GM06990 (cell line): ENCODE measurements at regions not wholly inside any gene's neighbourhood (a gene's known extent, or its start where the extent isn't known, plus 50 kb on each side); places are given as distances from the start of the nearest gene placed in this dataset.
A peak's percentile ranks its signal among the peaks of the same experiment; 100 is the strongest.
"Not testable (repeated sequence)": the region's sequence is repeated elsewhere in the genome, so short reads cannot be mapped to it uniquely, and the experiment has no call there.

Source experiments
- DNase-seq: peaks from one replicate; pipeline ENCODE4 v3.0.0-alpha.2; 2011; ENCODE audit not compliant: insufficient read length; ENCODE audit errors: extremely low read depth
- H3K27me3 ChIP-seq: replicated peaks from 2 replicates; pipeline ENCODE4 v1.6.0; 2011; ENCODE audit warnings: low read length; ENCODE audit not compliant: control insufficient read depth, insufficient read depth
- H3K36me3 ChIP-seq: 2 replicates; pipeline ENCODE4 v1.5.1; 2011; ENCODE audit warnings: low read length; ENCODE audit not compliant: control insufficient read depth, insufficient read depth
- H3K4me3 ChIP-seq: replicated peaks from 2 replicates; pipeline ENCODE4 v1.5.1; 2011; ENCODE audit warnings: low read depth, mild to moderate bottlenecking, control low read depth, low read length
- CTCF ChIP-seq: IDR thresholded peaks from 2 replicates; pipeline ENCODE4 v1.5.1; 2011; ENCODE audit warnings: low read length, control low read depth, mild to moderate bottlenecking, inconsistent platforms; ENCODE audit not compliant: insufficient read depth, poor library complexity, severe bottlenecking

- TF ChIP-seq CTCF, result no peak
- no peaks in the 10 kb centered on the region for H3K27me3 ChIP-seq
- no peak overlapping the region for H3K4me3 ChIP-seq
- no peak for DNase-seq
- H3K36me3 ChIP-seq, result no peaks in the 10 kb centered on the region
Observed at GRCh38 chr2:40030456-40030975, 251.5 kb upstream of the THUMPD2 start.

- TF ChIP-seq CTCF, result no peak
- Histone ChIP-seq H3K36me3 (no peaks in the 10 kb centered on the region), H3K27me3 (no peaks in the 10 kb centered on the region), H3K4me3 (no peak overlapping the region)
- peak; percentile 15 for DNase-seq
Observed at GRCh38 chr2:40028792-40029488, 249.9 kb upstream of the THUMPD2 start.

- Histone ChIP-seq H3K27me3 (no peaks in the 10 kb centered on the region), H3K36me3 (no peaks in the 10 kb centered on the region)
Observed at GRCh38 chr2:40027968-40028367, 248.9 kb upstream of the THUMPD2 start.

GRCh38 chr2:40025276-40025675, 246.2 kb upstream of the THUMPD2 start:
- DNase-seq, H3K27me3 ChIP-seq, H3K36me3 ChIP-seq, H3K4me3 ChIP-seq: not testable (repeated sequence)

More at GRCh38 chr2:40027968-40028367, 248.9 kb upstream of the THUMPD2 start:
- H3K4me3 ChIP-seq, result no peak overlapping the region
- DNase-seq, result no peak
- no peak for TF ChIP-seq CTCF

- DNase-seq, result no peak
- Histone ChIP-seq H3K27me3 (no peaks in the 10 kb centered on the region), H3K36me3 (no peaks in the 10 kb centered on the region), H3K4me3 (no peak overlapping the region)
- no peak for TF ChIP-seq CTCF
Observed at GRCh38 chr2:40020997-40021396, 241.9 kb upstream of the THUMPD2 start.

- no peaks in the 10 kb centered on the region for H3K36me3 ChIP-seq
- H3K4me3 ChIP-seq, result no peak overlapping the region
- no peak for TF ChIP-seq CTCF
- no peaks in the 10 kb centered on the region for H3K27me3 ChIP-seq
- DNase-seq, result no peak
Observed at GRCh38 chr2:40016151-40016885, 237.3 kb upstream of the THUMPD2 start.

- DNase-seq, H3K27me3 ChIP-seq, H3K36me3 ChIP-seq, H3K4me3 ChIP-seq: not testable (repeated sequence)
Observed at GRCh38 chr2:40013962-40014361, 234.9 kb upstream of the THUMPD2 start.
